GM12874 (cell line): ENCODE measurements at regions not wholly inside any gene's neighbourhood (a gene's known extent, or its start where the extent isn't known, plus 50 kb on each side); places are given as distances from the start of the nearest gene placed in this dataset.

ENCODE experiments used
- TF ChIP-seq, protein P1 (sequence below): IDR thresholded peaks from 2 replicates; pipeline ENCODE4 v1.5.1; 2011; ENCODE audit warnings: low read depth, mild to moderate bottlenecking, control low read depth, low read length, moderate library complexity; ENCODE audit not compliant: insufficient read depth

GRCh38 chr4:20641976-20642375, 58.3 kb upstream of the PACRGL start:
- TF ChIP-seq, protein P1, sequence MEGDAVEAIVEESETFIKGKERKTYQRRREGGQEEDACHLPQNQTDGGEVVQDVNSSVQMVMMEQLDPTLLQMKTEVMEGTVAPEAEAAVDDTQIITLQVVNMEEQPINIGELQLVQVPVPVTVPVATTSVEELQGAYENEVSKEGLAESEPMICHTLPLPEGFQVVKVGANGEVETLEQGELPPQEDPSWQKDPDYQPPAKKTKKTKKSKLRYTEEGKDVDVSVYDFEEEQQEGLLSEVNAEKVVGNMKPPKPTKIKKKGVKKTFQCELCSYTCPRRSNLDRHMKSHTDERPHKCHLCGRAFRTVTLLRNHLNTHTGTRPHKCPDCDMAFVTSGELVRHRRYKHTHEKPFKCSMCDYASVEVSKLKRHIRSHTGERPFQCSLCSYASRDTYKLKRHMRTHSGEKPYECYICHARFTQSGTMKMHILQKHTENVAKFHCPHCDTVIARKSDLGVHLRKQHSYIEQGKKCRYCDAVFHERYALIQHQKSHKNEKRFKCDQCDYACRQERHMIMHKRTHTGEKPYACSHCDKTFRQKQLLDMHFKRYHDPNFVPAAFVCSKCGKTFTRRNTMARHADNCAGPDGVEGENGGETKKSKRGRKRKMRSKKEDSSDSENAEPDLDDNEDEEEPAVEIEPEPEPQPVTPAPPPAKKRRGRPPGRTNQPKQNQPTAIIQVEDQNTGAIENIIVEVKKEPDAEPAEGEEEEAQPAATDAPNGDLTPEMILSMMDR: no peak

GRCh38 chr4:20643631-20644030, 56.6 kb upstream of the PACRGL start:
- TF ChIP-seq, protein P1: no peak

DNA sequence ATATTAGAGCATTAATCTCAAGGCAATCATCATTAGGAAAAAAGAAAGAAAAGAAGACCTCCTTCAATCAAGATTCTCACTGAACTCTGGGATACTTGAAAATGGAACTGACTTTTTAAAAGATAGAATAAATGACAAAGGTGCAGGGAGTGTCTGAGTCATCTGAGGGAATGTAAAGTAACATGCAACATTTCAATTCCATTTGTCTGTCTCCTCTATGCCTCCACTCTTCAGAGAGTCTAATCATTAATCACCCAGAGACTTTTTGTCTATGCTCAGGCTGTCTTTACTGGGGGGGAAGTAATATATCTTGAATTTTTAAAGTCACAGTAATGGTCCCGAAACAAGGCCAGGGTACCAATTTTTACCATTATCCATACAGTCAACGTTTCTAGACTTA, 55.0 kb upstream of the PACRGL start:
- TF ChIP-seq, protein P1: no peak

GRCh38 chr4:20646287-20646686, 54.0 kb upstream of the PACRGL start:
- TF ChIP-seq, protein P1: no peak
